K562 (cell line): ENCODE measurements at regions not wholly inside any gene's neighbourhood (a gene's known extent, or its start where the extent isn't known, plus 50 kb on each side); places are given as distances from the start of the nearest gene placed in this dataset.
A peak's percentile ranks its signal among the peaks of the same experiment; 100 is the strongest.

Experiments
- ATAC-seq: fragments of 200-7000 bp; cut with Tn5 transposase; 3 replicates; pipeline ENCODE4 v1.9.1; 2020; ENCODE audit warnings: moderate library complexity
- BruUV-seq: library from RNA; stranded (reverse); fragments of 400-500 nt; replicated peaks from 2 replicates; lab custom pipeline; 2021; lab: Mats Ljungman, UMichigan
- CTCF ChIA-PET: fragments of 300-600 bp; formaldehyde crosslinking; extraction: SDS; loops from one replicate; lab custom pipeline; 2021; ENCODE audit warnings: low intra/inter-chr PET ratio; lab: Yijun Ruan, JAX
- POLR2A ChIA-PET: fragments of 300-600, 350-650 bp; sonication (Branson Sonifier 250); formaldehyde crosslinking; extraction: SDS; loops from one replicate; lab custom pipeline; 2021; ENCODE audit warnings: antibody characterized with exemption, inconsistent platforms; lab: Yijun Ruan, JAX
- DNase-seq, 4 experiments: peaks; one replicate each; pipeline versions ENCODE4 v3.0.0 to v3.0.0-alpha.2; 2011 to 2018; ENCODE audit warnings: low spot score in 3 of 4, mixed read lengths in 3 of 4; ENCODE audit errors: extremely low read depth in 1 of 4
- FAIRE-seq: peaks from 2 replicates; lab custom pipeline; 2011; peaks lifted over from hg19 to GRCh38; lab: Jason Lieb, UNC
- H2AFZ ChIP-seq: 2 replicates; pipeline ENCODE4 v1.6.0; 2011; ENCODE audit warnings: low read depth, low read length, control low read depth, inconsistent platforms
- H3K27ac ChIP-seq: fragments of 200-600 bp; 3 replicates; pipeline ENCODE4 v1.8.0; 2011; ENCODE audit warnings: low read depth, mild to moderate bottlenecking, control low read depth, inconsistent platforms, low read length, moderate library complexity, mixed read lengths; ENCODE audit errors: extremely low read depth
- H3K27me3 ChIP-seq, 2 experiments: fragments of 300-600 bp in 1 of 2; 2 replicates in 1 of 2; 3 replicates in 1 of 2; pipeline versions ENCODE4 v1.6.0 to v1.8.0; 2011; ENCODE audit warnings: inconsistent platforms in 2 of 2, low read length in 2 of 2, mild to moderate bottlenecking in 1 of 2, mixed read lengths in 1 of 2, moderate library complexity in 1 of 2; ENCODE audit not compliant: control insufficient read depth in 2 of 2, insufficient read depth in 2 of 2
- H3K36me3 ChIP-seq: fragments of 300-600 bp; 3 replicates; pipeline ENCODE4 v1.8.0; 2011; ENCODE audit warnings: mild to moderate bottlenecking, low read length, inconsistent platforms; ENCODE audit not compliant: control insufficient read depth, insufficient read depth
- H3K4me1 ChIP-seq, 2 experiments: fragments of 200-600 bp in 1 of 2; replicated peaks in 1 of 2; 2 replicates in 1 of 2; 3 replicates in 1 of 2; pipeline versions ENCODE4 v1.5.1 to v1.8.0; 2011; ENCODE audit warnings: inconsistent platforms in 2 of 2, low read length in 2 of 2, mild to moderate bottlenecking in 1 of 2, mixed read lengths in 1 of 2, moderate library complexity in 1 of 2; ENCODE audit not compliant: control insufficient read depth in 2 of 2, insufficient read depth in 2 of 2
- H3K4me2 ChIP-seq: 2 replicates; pipeline ENCODE4 v1.6.1; 2011; ENCODE audit warnings: low read length, control low read depth, inconsistent platforms, mixed read lengths; ENCODE audit not compliant: insufficient read depth
- H3K4me3 ChIP-seq: fragments of 200-600 bp; sonication (generic), shearing (Covaris generic); 2 replicates; pipeline ENCODE4 v1.5.1; 2016; ENCODE audit warnings: control low read depth, inconsistent platforms
- H3K79me2 ChIP-seq: fragments of 200-600 bp; 3 replicates; pipeline ENCODE4 v1.8.0; 2011; ENCODE audit warnings: low read length, inconsistent platforms; ENCODE audit not compliant: control insufficient read depth, insufficient read depth
- H3K9ac ChIP-seq, 2 experiments: 2 replicates each; pipeline versions ENCODE4 v1.6.0 to v1.6.1; 2011; ENCODE audit warnings: low read depth in 2 of 2, low read length in 2 of 2, control low read depth in 1 of 2, inconsistent platforms in 1 of 2, mild to moderate bottlenecking in 1 of 2, mixed read lengths in 1 of 2; ENCODE audit not compliant: insufficient read depth in 1 of 2
- H3K9me1 ChIP-seq: one replicate; pipeline ENCODE4 v1.6.0; 2011; ENCODE audit warnings: inconsistent platforms, mild to moderate bottlenecking, low read length, moderate library complexity; ENCODE audit not compliant: control insufficient read depth, insufficient read depth
- H3K9me3 ChIP-seq: replicated peaks from 2 replicates; pipeline ENCODE4 v1.5.1; 2011; ENCODE audit warnings: low read depth, low read length, inconsistent platforms; ENCODE audit not compliant: control insufficient read depth, insufficient read depth
- H4K20me1 ChIP-seq: replicated peaks from 2 replicates; pipeline ENCODE4 v1.6.1; 2011; ENCODE audit warnings: low read length, inconsistent platforms, mixed read lengths; ENCODE audit not compliant: control insufficient read depth, insufficient read depth
- CBX5 ChIP-seq: IDR thresholded peaks from 2 replicates; pipeline ENCODE4 v1.6.1; 2014; ENCODE audit warnings: low read depth, borderline replicate concordance
- DIDO1 ChIP-seq: fragments of 450-650 bp; IDR thresholded peaks from 2 replicates; pipeline ENCODE4 v1.6.1; 2016; ENCODE audit warnings: low read depth, missing biosample characterization, missing genetic modification characterization
- ESRRB ChIP-seq: fragments of 250-450 bp; sonication (Bioruptor Pico); IDR thresholded peaks from 2 replicates; pipeline ENCODE4 v1.5.0; 2020; ENCODE audit warnings: mild to moderate bottlenecking, moderate library complexity, borderline replicate concordance
- NCOA1 ChIP-seq: fragments of 450-650 bp; IDR thresholded peaks from 2 replicates; pipeline ENCODE4 v1.6.1; 2016; ENCODE audit warnings: low read depth
- PTTG1 ChIP-seq: fragments of 450-650 bp; IDR thresholded peaks from 2 replicates; pipeline ENCODE4 v1.6.1; 2016; ENCODE audit warnings: low read depth, mild to moderate bottlenecking, missing genetic modification characterization, missing compliant biosample characterization
- RAD51 ChIP-seq: fragments of 450-650 bp; IDR thresholded peaks from 2 replicates; pipeline ENCODE4 v1.7.1; 2016; ENCODE audit warnings: low read depth, mild to moderate bottlenecking, borderline replicate concordance
- RCOR1 ChIP-seq, 2 experiments: IDR thresholded peaks; 2 replicates each; pipeline ENCODE4 v1.6.1; 2012; ENCODE audit warnings: low read depth in 2 of 2, low read length in 2 of 2, borderline replicate concordance in 1 of 2, improper control_type of control experiment in 1 of 2
- SMARCA5 ChIP-seq: fragments of 450-650 bp; IDR thresholded peaks from 2 replicates; pipeline ENCODE4 v1.6.1; 2016
- ZC3H8 ChIP-seq: fragments of 450-650 bp; IDR thresholded peaks from 2 replicates; pipeline ENCODE4 v1.6.1; 2017
- ZNF12 ChIP-seq: sonication (generic); formaldehyde crosslinking; IDR thresholded peaks from 2 replicates; pipeline ENCODE4 v1.4.0; 2020; ENCODE audit warnings: mild to moderate bottlenecking, missing genetic modification reagents
- ZNF175 ChIP-seq: fragments of 200-800 bp; sonication (Bioruptor generic); IDR thresholded peaks from 2 replicates; pipeline ENCODE4 v1.6.1; 2016; ENCODE audit warnings: low read depth, mild to moderate bottlenecking, missing genetic modification characterization, missing compliant biosample characterization
- ZNF280A ChIP-seq: fragments of 450-650 bp; IDR thresholded peaks from 2 replicates; pipeline ENCODE4 v1.6.1; 2018; ENCODE audit warnings: mild to moderate bottlenecking, low read depth; ENCODE audit not compliant: partially characterized antibody
- ZNF395 ChIP-seq: fragments of 200-800 bp; sonication (Bioruptor generic); IDR thresholded peaks from 2 replicates; pipeline ENCODE4 v1.6.1; 2017; ENCODE audit warnings: missing genetic modification characterization, missing compliant biosample characterization
- ZNF583 ChIP-seq: fragments of 250-450 bp; sonication (Bioruptor Pico); IDR thresholded peaks from 2 replicates; pipeline ENCODE4 v1.4.0; 2020
- ZNF639 ChIP-seq, 2 experiments: fragments of 200-800 bp in 1 of 2; sonication (Bioruptor generic) in 1 of 2; sonication (generic) in 1 of 2; formaldehyde crosslinking in 1 of 2; IDR thresholded peaks in 1 of 2; conservative IDR thresholded peaks in 1 of 2; 2 replicates each; pipeline versions ENCODE4 v1.5.0 to v1.6.1; 2016 to 2020; ENCODE audit warnings: missing compliant biosample characterization in 1 of 2, missing genetic modification characterization in 1 of 2, missing genetic modification reagents in 1 of 2
- WGBS: fragments of 100-300 bp; shearing (Covaris generic); methylation state at CpG from one replicate; pipeline ENCODE4 v1.1.6; 2016; ENCODE audit warnings: low coverage, mixed read lengths; ENCODE audit not compliant: insufficient coverage; ENCODE audit errors: missing lambda C conversion rate; 5-methylcytosine and 5-hydroxymethylcytosine counted together
- in situ Hi-C: fragments of 300-500 bp; cut with MboI; formaldehyde crosslinking; loops from 4 replicates; pipeline ENCODE4 v1.15.0; 2018; ENCODE audit warnings: inconsistent platforms, mixed read lengths
- intact Hi-C: fragments of 100-400 bp; cut with micrococcal nuclease; formaldehyde crosslinking; loops from 2 replicates; pipeline ENCODE4 v1.14.2; 2022

- TF ChIP-seq ZNF639 (CRISPR knock-in tag; conservative IDR thresholded peaks at IDR 0.05 in 1 of 2, IDR thresholded peaks at IDR 0.05 in 1 of 2) (no peak), ZC3H8 (no peak), SMARCA5 (no peak), ZNF395 (CRISPR knock-in tag) (no peak), CBX5 (no peak), RCOR1 (IDR thresholded peaks at IDR 0.05; ENCODE audit: borderline replicate concordance in 1 of 2, low read depth in 2 of 2, low read length in 2 of 2) (peak; percentile 53 to 91; a peak in 3 of 4 replicates), DIDO1 (tag) (no peak), PTTG1 (tag) (no peak), NCOA1 (no peak)
- TF ChIP-seq, all 486 proteins: peak for 9
Observed at GRCh38 chr15:29874977-29875376, 52.7 kb upstream of the TJP1 start (continued).

- intact Hi-C loops (no loop called here), in situ Hi-C loops (no loop called here)
- no peak overlapping the region for H3K4me2 ChIP-seq
- TF ChIP-seq ESRRB (CRISPR knock-in tag) (no peak), ZNF280A (no peak), RAD51 (no peak), ZNF583 (no peak), ZNF175 (CRISPR knock-in tag) (no peak), ZNF12 (CRISPR knock-in tag) (no peak)
- no peaks in the 10 kb centered on the region for H3K9me1 ChIP-seq
- H3K27me3 ChIP-seq = peaks cover 38 to 39% of the 10 kb centered on the region in 2 experiments
- no peaks in the 10 kb centered on the region for H4K20me1 ChIP-seq
- no peak for DNase-seq
- no peaks in the 10 kb centered on the region for H3K79me2 ChIP-seq
- ChIA-PET POLR2A (no interaction called here), CTCF (no interaction called here)
- no peak overlapping the region for H2AFZ ChIP-seq
- FAIRE-seq = no peak
- H3K9me3 ChIP-seq = no peaks in the 10 kb centered on the region
- H3K4me1 ChIP-seq = peaks cover 0 to 3% of the 10 kb centered on the region in 2 experiments; a peak in 1 of 5 replicates
- no peak overlapping the region for H3K9ac ChIP-seq
- no peak overlapping the region for H3K4me3 ChIP-seq
- 2% methylated on average over 9 of the region's 9 CpGs for WGBS
- no TSS peak for BruUV-seq
- no peak overlapping the region for H3K27ac ChIP-seq
- H3K36me3 ChIP-seq = no peaks in the 10 kb centered on the region
- no peak for ATAC-seq
Observed at GRCh38 chr15:29873947-29874411, 51.7 kb upstream of the TJP1 start.
